Left hindlimb (tissue), 1 donor: ENCODE measurements at regions not wholly inside any gene's neighbourhood (a gene's known extent, or its start where the extent isn't known, plus 50 kb on each side); places are given as distances from the start of the nearest gene placed in this dataset.
"Not testable (repeated sequence)": the region's sequence is repeated elsewhere in the genome, so short reads cannot be mapped to it uniquely, and the experiment has no call there.

ENCODE experiments used
- DNase-seq: peaks from one replicate; pipeline ENCODE4 v3.0.0-alpha.2; 2018

DNA sequence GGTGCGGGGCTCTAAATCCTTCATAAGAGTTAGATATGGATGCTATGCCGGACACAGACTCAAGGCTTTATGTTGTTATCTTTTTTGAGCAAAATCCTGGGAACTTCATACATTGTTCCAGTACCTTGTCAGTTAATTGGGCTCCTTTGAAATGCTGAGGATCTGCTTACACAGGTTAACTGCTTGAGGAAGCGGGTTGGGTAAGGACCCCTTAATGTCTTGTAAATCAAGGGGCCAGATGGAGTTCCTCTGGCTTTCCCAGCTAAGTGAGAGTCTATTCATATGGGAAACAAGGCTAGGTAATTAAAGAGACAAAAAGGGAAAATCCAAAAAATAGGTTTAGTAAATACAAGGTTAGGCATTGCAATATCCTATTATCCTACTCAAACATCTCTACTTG is 141.5 kb downstream of the OR2B2 start:
- no peak for DNase-seq

DNA sequence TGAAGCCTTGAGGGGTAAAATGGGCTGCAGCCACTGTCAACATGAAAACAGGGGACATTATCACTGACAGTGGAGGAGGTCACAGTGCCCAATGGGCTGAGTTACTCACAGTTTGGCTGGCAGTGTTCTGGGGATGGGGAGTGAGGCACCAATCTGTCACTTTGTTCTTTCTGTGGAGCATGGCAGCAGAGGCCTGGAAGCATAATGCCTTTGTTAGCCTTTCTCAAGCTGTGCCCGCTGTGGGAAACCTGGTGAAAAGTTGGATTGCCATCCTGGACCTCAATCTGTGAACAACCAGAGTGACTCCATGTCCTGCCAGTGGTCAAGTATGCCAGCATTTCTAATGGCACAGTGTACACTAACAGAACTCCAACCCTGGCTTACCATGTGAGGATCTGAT is 143.6 kb downstream of the OR2B2 start:
- no peak for DNase-seq

DNA sequence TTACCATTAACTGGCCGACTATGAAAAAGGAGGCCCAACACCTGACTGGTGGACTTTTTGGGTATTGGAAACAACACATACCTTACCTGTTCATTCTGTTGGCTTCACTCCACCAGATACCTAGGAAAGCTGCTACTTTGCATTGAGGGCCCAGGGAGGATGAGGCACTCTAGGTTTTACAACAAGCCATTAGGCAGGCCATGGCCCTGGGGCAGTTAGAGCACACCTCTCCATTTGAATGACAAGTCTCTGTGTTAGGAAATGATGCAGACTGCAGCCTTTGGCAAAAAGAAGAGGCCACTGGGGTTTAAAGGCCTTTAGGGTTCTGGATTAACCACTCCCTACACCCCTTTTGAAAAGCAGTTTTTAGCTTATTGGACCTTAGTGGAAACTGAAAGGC is 144.3 kb downstream of the OR2B2 start:
- DNase-seq: no peak

DNA sequence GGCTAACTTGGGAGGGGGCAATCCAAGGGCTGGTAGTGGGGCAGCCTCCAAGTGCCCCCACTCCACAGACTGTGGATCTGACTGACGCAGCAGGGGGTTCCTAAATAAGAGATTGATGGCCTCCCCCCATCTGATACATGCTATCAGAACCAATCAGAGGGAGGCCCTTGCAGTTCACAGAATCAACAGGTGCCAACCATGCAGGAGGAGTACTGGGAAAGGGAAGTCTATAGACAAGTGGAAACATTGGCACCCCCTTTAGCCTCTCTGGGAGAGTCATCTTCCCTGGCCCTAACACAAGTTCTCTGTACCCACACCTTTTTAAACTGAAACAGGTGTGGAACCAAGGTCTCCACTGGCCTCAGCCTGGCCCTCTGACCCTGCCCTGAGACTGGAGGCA is 145.8 kb downstream of the OR2B2 start:
- DNase-seq: no peak

DNA sequence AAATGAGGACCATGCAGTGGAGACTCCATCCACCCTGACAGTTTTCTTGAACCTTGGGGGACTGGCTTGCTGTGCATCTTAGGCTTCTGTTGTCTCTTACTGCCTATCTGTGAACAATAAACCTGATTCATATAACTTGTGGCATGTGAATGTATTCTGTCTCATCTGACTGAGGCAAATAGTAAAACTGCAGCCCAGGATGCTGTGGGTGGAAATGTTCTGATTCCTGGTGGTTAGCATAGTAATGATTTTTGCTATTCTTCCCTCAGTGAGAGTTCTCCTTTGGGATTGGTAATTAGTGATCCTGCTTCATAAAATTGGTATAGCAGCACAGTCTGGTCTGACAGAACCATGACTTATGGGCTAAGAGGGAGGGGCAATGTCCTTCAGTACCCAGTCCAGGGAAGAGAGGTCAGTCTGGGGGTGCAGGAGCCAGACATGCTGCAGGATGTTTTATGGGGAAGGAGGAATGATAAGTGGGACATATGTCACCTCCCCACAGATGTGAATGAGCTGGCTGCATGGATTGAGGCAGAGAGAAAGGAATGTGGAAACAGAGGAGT is 147.1 kb downstream of the OR2B2 start:
- no peak for DNase-seq

DNA sequence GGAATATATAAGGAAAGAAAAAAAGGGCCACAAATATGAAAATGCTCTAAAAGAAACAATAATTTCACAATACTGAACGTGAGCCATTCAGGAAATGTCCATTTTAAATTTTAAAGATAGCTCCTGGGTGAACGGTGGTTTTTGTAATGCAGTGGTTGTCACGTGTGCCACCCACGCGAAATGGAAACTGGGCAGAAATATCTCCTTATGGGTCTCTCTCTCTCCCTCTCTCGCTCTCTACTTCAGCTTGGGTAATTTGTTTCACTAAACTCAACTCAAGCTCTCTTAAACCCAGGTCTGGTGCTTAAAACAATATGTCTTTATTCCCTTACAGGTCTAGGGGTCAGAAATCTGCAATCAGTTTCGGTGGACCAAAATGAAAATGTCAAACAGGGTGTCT is 150.8 kb downstream of the OR2B2 start:
- DNase-seq: no peak

DNA sequence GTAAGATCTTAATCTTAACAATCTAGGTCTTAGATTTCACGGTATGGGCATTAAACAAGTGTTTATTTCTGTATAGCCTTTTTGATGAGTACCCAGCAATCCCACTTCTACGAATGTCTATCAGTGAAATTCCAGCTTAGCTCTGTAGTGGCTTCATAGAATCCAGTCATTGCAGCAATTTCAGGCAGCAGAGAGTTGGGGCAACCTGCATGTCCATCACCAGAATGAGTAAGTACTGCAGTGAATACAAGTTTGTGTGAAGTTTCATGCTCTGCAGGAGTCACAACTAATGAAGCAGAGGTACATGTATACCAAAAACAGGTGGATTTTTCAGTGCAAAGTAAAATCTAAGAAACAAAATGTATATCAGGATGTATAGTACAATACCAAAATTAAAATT is 151.7 kb downstream of the OR2B2 start:
- no peak for DNase-seq

DNA sequence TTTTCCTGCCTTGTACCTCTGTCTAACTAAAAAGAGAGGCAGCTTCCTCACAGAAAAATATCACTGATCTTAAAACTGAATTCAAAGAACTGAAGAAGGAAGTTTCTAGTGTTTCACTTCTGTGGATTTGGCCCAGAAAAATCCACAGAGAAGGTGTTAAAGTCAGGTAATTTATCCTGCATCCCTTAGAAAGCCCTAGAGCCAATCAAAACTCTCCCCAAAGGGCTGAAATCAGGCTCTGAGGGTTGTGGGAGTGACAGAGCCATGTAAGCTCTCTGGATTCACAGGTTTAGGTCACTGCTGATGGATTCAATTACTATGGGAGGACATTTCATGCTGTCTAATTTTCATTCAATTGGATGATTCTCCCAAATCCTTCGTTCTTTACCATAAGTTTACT is 152.3 kb downstream of the OR2B2 start:
- DNase-seq: no peak

DNA sequence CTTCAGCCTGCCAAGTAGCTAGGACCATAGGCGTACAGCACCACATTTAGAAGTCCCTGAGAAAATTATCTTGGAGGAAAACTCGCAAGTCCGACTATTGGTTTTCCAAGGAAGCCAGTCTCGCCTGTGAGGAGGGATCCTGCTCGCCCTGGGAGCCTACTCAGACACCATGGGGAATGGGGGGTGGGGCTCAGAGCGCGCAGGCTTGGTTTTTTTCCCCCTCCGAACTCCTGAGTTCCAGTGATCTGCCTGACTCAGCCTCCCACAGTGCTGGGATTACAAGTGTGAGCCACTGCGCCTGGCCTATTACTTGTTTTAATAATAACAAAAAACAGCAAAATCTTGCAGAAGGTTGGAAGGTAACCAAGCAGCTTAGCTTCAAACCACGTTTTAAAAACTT is 153.7 kb downstream of the OR2B2 start:
- no peak for DNase-seq

DNA sequence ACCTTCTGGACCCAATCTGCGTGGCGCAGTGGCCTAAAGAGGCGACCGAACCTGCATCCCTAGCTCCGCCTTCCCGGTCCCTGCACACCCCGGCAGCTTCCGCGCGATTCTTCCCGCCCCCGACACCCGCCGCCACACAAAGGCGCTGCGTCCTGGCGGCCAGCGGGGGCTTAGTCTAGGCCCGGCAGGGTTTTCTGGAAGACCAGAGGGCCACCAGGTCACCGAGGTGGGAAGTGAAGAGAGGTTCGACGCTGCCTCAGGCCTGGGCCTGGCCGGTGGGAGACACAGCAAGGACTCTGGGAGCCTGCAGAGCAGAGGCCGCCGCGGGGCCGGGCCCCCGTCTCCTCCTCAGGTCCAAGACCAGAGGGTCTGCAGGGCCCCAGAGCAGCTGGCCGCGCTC is 154.9 kb downstream of the OR2B2 start:
- DNase-seq: peak; percentile 76

DNA sequence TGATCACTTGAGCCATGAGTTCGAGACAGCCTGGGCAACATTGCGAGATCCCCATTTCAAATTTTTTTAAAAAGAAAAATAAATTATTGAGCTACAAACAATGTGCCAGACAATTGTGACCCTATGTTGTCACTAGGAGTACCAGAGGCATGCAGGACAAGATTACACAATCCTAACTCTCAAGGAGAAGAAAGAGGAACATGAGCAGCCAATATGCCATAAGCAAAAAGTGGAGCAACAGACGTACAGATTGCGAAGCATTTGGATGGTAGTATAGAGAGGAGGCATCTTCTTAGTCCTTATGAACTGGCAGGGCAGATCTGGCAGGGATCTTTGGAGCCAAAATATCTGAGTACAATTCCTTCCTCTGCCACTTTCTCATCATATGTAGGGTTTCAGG is 156.4 kb downstream of the OR2B2 start:
- no peak for DNase-seq

DNA sequence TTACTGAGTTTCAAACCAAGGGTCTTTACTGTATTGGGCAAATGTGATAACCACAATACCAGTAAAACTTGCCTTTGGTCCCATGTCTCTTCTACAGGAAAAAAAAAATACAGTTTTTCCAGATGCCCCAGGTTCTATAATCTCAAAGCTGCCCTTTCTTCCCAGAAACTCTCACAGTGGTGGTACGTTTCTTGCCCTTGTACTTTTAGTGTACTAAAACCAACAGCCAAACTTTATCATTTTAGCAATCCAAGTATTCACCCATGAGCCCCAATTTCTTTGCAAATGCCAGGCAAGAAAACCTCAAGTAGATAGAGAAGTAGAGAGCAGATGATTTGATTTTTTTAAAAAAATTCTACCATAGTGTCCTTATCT is 157.8 kb downstream of the OR2B2 start:
- no peak for DNase-seq

DNA sequence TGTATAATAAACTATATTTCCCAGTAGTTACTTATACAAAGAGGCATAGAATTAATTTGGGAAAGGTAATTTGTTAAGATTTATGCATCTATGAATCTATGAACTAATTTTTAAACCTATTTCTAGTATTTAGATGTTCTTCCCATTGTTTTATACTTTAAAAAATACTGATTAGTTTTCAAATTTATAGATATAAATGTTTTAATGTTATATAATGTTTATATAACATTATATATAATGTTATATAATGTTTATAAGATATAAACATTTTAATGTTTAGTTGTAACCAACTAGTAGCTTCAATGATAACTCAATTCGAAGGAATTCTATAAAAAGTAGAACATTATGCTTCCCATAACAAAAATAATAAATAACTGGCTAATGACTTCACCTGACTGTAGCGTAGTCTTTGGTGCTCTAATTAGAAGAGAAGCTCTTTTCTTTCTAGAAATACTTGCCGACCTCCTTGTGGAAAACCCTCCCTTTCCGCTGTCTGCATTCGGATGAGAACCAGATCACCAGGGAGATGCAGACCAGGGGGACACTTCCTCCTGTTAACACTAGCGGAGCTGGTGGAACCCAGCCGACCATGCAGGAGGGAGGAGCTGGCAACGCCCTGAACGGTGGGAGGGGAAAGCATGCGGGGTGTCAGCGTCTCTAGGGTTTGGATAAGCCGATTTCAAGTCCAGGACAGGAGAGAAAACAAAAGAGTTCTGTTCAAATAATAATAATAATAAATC is 158.4 kb downstream of the OR2B2 start:
- peak; percentile 82 for DNase-seq

DNA sequence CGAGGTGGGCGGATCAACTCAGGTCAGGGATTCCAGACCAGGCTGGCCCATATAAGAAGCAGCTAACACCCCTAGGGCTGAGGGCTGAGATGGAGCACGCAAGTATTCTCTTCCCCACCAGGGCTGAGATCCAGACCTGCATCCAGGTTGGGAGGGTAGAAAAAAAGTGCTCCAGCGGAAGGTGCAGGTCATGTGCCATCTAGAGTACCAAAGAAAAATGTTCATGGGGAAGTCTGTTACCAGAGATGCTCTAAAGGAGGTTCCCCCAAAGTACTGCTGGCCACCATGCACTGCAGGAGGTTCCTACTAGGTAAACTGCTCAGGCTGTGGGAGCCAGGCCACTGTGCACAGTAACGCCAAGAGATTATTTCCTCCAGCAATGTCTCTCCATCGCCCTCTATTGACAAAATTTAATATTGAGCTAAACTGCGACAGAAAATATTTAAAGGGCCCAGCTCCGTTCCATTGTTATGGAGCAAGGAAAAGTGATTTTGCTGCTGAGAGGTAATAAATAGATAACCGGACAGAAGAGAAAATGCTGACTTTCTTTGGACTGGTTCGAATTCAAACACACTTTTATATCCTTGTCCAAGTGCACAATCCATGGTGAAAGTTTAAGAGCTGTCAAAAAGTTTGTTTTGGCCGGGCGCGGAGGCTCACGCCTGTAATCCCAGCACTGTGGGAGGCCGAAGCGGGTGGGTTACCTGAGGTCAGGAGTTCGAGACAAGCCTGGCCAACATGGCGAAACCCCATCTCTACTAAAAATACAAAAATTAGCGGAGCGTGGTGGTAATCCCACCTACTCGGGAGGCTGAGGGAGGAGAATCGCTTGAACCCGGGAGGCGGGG is 159.9 kb downstream of the OR2B2 start:
- peak; percentile 59 for DNase-seq

DNA sequence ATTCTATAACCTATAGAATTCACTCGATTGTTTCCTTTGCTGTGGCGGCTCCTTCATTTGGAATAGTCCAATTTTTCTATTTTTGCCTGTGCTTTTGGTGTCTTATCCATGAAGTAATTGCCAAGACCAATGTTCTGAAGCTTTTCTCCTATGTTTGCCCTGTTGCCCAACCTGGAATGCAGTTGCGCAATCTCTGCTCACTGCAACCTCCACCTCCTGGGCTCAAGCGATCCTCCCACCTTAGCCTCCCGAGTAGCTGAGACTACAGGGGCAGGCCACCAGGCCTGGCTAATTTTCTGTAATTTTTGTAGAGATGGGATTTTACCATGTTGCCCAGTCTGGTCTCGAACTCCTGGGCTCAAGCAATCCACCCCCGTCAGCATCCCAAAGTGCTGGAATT is 163.5 kb downstream of the OR2B2 start:
- DNase-seq: no peak

DNA sequence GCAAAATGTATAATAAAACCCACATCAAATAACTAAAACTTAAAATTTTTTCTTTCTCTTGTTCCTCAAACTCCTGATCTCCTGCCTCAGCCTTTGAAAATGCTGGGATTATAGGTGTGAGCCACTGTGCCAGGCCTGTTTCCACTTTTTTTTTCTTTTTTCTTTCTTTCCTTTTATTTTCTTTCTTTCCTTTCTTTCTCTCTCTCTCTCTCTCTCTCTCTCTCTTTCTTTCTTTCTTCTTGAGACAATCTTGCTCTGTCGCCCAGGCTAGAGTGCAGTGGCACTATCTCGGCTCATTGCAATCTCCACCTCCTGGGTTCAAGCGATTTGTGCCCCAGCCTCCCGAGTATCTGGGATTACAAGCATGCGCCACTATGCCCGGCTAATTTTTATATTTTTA is 164.6 kb downstream of the OR2B2 start:
- DNase-seq: no peak

DNA sequence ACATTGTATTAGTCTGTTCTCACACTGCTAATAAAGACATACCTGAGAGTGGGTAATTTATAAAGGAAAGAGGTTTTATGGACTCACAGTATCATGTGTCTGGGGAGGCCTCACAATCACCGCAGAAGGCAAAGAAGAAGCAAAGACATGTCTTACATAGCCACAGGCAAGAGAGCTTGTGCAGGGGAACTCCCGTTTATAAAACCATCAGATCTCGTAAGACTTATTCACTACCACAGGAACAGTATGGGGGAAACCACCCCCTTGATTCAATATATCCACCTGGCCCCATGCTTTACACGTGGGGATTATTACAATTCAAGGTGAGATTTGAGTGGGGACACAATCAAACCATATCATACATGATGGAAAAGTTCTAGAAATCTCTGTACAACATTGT is 165.3 kb downstream of the OR2B2 start:
- DNase-seq: not testable (repeated sequence)

DNA sequence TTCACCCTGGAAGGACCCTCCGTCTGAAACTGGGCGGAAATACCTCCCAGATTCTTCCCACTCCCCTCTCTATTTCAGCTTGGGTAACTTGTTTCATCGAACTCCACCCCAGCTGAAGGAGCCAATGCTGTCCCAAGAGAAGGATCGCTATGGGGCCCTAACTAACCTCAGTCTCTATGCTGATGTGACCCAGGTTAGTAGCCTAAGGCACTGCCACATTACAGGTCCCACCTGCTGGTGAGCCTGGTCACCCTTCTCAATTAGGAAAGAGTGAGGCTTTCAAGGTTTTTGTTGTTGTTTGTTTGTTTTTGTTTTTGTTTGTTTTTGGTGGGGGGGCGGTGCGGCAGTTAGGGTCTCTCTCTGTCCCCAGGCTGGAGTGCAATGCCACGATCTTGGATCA is 168.4 kb downstream of the OR2B2 start:
- DNase-seq: no peak

DNA sequence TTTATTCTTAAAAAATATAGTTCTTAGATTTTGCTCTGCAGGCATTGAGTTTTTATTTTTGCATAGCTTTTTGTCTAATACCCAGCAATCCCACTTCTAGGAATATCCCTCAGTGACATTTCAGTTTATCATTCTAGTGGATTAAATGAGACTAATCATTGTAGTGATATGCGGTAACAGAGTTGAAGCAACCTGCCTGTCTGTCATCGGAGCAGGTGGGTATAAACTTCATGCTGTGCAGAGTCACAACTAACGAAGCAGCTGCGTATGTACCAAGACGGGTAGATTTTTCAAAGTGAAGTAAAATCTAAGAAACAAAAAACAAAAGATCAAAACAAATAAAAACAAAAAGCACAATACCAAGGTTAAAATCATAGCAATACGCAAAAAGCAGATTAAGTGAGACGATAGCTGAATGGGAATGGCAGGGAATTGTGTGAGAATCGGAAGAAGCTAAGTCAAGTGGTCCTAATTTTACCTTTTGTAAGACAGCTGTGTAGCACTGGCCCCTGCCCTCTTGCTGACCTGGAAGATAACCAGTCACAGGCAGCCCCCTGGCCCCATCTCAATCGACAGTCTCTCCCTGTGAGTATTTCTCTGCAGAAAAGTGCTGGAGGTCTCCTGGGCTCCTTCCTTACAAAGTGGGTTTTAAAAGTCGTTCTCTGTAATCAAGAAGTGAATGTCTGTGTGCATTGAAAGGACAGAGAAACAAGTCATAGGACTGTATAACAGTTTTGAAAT is 169.2 kb downstream of the OR2B2 start:
- DNase-seq: no peak

DNA sequence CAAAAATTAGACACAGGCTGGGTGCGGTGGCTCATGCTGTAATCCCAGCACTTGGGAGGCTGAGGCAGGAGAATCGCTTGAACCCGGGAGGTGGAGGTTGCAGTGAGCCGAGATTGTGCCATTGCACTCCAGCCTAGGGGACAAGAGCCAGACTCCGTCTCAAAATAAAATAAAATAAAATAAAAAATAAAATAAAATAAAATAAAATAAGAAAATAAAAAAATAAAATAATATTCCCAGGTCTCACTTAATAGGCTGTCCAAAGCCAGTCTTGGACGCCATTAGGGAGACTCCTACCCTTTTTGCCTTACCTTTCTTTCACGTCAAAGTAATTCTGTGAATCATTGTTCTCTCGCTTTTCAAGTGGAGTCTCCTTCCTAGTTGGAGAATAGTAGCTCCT is 172.3 kb downstream of the OR2B2 start:
- DNase-seq: not testable (repeated sequence)

DNA sequence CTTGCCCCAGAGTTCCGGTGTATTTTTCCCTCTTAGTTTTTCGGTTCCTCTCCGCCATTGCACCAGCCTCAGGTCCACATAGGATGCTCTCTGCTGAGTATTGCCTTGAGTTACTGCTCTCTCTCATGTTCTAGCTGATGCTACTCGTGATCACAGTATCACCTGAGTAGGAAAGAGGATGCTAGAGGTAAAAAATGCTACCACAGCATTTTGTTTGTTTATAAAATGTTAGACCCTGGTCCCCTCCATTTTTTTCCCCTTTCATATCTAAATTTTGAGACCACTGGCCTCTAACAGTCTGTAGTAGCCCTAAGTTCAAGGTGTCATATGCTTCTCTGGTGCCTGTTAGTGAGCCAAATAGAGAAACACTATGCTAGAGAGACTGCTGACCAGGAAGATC is 175.5 kb downstream of the OR2B2 start:
- no peak for DNase-seq

DNA sequence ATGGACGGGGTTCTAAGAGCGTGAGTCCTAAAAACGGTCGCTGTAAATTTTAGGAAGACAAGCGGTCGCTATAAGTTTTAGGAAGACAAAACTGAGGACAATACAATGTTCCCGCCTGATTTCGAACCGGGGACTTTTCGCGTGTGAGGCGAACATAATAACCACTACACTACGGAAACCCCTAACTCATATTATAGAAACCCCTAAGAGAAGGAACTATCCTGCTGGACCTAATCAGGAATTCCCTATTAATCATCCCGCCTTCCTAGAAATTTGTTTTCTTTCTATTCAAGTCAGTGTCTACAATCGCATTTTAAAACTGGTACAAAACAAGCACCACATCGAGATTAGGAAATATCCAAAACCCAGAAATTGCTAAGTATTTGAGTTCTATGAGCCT is 183.8 kb downstream of the OR2B2 start:
- DNase-seq: no peak

DNA sequence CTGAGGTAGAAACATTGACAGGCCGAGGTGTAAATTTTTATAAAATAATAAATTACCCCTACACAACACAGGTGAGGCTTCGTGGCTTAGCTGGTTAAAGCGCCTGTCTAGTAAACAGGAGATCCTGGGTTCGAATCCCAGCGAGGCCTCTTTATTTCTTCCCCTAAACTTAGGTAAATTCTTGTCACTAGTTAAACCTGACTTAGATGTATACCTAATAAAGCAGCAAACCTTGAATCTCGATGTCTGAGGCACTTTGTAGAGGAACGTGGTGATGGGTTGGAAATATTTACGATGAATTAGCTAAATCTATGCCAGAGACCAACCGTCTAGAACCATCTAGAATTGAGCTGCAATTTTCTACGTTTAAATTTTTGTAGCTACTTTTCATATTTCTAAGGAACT is 185.6 kb downstream of the OR2B2 start:
- no peak for DNase-seq
